COLO668 (cell line): ENCODE measurements at regions not wholly inside any gene's neighbourhood (a gene's known extent, or its start where the extent isn't known, plus 50 kb on each side); places are given as distances from the start of the nearest gene placed in this dataset.
A peak's percentile ranks its signal among the peaks of the same experiment; 100 is the strongest.

Experiments
- DNase-seq: peaks from one replicate; lab custom pipeline; 2025; ENCODE audit not compliant: unreplicated experiment; lab: John Stamatoyannopoulos, UW

DNA sequence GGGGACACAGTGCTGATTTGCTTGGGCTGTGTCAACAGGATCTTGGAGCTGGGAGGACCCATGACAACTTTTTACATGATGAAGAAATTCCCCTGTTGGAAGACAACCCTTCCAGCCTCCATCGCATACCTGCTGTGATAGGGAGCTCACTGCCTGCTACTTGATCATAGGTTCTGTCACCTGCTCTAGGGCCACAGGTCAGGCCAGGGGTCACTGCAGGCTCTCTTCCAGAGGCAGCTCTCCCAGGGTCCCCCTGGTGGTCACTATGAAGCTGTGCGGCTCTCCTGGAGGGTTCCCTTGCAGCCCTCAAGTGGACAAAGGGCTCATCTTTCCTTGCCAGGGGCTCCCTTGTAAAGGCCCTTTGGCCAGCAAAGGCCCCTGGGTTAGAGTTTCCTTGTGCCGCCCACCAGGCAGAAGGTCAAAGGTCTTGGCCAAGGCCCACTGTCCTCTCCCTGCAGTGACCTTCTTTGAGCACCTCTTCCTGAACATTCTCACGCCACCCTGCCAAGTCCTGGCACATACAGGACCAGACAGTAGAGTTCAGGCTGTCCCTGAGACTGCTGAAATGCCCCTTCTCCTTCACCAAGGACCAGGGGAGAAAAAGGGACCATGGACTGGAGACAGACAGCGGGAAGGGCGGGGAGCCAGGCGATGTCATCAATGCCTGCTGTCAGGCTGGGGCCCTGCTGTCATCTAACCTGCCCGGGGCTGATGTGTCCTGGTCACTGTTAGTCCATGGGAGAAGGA lies 345.1 kb downstream of the DYSF start:
- peak; percentile 10 for DNase-seq

DNA sequence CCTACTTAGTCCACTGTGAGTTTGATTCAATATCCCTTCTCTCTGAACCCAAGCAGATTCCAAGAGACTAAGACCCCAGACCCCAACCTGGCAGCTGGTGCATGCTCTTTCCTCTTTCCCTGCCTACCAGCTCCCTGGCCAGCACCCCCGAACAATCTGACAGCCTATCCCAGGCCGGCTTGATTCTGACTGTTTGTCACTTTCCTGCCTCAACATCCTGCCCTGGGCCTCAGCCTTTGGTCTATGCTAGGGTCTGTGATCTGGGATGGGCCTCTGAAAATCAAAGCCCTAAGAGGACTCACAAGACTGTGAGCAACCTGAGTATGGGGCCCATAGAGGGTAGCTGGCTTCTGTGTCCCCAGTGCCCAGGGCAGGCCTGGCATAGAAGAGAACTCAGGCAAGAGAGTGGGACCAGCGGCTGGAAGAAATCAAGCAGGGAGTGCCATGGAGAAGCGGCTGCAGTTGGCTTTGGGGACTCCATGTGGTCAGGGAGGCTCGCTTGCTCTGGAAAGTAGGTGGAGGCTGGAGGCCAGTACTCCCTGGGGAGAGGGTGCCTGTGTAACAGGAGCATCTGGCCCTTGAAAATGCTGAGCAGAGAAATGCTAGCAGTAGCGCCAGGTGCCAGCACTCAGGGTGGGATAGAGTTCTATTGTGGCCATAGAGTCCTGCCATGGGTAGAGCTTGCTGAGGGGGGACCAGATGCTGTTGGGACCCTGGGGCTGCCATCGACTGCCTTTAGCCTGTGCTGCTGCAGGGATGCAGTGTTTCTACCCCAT lies 343.9 kb downstream of the DYSF start:
- no peak for DNase-seq

- DNase-seq = no peak
These were observed 342.8 kb downstream of the DYSF start for GRCh38 chr2:71796174-71796593.

DNA sequence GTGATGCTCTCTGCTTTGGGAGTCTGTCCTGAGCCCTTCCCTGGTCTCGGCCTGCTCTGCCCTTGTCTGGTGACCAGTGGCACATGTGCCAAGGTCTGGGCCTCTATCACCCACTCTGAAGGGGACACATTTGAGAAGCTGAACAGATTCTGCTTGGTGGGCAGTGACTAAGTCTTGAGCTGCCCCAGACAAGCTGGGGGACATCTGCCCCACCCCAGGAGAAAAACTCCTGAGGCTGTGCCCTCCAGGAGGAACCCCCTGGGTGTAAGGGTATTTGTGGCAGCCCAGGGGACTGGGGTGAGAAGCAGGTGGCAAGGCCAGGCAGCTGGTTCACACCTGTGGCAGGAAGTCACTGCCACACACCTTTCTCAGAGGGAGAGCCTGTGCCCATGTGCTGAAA lies 342.1 kb downstream of the DYSF start:
- no peak for DNase-seq

DNA sequence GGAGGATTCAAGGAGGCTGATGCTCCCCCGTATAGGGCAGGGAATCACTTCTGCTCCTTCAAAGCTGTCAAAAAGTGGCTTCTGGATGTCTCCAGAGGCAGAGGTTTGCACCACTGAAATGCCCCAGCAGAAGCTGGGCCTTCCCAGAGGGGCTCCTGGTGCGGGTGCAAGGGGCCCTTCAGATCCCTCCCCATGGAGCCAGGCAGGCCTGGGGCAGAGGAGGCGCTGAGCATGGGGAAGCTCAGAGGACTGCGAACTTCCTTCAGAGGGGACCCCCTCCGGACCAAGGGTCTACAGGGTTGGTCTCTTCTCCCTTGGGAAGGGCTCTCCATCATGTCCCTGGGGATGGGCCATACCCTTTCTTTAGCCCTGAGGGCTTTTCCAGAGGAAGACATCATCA lies 341.2 kb downstream of the DYSF start:
- no peak for DNase-seq

DNA sequence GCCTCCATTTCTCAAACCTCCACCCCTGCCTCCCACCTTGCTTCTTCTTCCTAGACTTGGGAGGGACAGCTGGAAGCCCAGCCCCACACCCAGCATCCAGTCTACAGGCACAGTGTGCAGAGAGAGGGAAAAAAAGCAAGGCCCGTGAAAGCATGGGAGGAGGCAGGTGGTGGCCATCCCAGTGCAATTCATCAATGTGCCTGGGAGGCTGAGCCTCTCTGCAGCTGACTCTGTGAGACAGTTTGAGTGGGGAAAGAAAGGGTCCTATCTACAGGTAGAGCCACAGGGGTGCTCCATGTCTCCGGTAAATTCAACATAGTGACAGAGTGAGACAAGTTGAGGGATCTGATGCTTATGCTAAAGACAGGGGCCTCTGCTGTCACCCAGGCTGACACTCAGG lies 340.6 kb downstream of the DYSF start:
- DNase-seq = no peak

DNA sequence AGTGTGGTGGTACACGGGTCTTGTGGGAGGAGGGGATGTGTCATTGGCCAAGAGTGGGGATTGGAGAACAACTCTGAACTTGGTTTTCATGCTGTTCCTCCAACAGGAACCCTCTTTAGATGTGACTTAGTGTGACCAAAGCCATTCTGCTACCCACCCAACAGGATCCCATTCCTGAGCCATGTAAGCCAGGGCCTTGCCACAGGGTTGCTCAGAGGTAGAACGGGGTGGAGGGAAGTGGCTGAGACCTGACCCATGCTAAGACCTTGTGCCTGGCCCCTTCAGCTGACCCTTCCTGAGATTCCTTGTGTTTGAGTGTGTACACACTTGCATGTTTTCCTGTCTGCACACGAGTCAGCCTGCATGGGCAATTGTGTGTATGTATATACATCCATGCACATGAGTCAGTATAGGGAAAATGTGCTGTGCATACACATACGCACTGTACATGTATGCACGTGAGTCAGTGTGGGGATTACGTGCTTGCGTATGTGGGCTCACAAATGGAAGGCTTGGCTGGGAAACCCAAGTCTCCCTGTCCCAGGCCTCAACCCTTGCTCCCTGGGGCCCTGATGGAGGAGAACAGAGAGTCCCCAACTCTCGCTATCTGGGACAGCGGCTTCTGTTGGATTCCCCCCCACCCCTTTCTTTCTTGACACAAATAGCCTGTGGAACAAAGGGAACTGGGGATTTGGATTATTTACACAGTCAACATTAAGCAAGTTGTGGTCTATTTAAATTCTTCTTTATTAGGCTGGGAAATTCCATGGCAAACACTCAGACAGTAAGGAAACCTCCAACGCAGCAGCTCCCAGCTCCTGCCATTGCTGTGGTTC lies 339.8 kb downstream of the DYSF start:
- no peak for DNase-seq

- no peak for DNase-seq
These were observed 338.3 kb downstream of the DYSF start for GRCh38 chr2:71791501-71792135.

GRCh38 chr2:71791061-71791450 lies 337.7 kb downstream of the DYSF start:
- DNase-seq = no peak

DNA sequence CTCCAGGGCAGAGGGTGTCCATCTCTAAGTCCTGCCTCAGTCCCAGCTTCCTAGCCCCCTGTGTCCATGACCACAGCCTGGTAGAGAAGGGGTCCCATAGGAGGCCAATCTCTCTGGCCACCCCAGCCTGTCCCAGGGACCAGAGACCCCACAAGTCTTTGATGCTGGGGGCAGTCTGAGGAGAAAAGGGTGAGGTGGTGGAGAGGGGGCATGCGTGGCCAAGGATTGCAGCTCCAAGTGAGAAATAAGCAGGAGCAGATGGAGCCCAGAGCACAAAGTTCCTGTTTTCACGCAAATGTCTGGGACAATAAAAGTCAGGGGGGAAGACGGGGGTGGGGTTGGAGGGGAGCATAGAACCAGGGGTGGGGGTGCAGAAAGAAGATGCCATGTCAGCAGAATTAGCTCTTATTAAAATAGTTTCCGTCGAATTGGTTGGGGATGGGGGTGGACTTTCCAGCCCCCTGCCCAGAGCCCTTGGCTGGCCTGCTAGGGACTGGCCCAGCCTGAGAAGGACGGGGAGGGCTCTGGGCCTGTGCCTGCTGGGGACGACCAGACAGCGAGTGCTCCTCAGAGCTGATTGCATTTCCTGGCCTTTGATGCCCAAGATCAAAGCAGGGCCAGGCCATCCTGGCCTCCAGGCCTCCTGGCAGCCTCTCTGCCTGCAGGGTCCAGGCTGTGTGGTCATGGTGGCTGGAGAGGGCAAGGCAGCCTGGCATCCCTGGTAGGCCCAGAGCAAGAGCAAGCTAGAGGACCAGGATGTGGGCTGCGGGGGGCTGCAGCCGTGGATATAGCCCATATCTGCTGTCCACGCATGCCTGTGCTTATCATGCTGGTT lies 337.1 kb downstream of the DYSF start:
- no peak for DNase-seq

- DNase-seq = no peak
These were observed 336.3 kb downstream of the DYSF start for GRCh38 chr2:71789556-71790204.

DNA sequence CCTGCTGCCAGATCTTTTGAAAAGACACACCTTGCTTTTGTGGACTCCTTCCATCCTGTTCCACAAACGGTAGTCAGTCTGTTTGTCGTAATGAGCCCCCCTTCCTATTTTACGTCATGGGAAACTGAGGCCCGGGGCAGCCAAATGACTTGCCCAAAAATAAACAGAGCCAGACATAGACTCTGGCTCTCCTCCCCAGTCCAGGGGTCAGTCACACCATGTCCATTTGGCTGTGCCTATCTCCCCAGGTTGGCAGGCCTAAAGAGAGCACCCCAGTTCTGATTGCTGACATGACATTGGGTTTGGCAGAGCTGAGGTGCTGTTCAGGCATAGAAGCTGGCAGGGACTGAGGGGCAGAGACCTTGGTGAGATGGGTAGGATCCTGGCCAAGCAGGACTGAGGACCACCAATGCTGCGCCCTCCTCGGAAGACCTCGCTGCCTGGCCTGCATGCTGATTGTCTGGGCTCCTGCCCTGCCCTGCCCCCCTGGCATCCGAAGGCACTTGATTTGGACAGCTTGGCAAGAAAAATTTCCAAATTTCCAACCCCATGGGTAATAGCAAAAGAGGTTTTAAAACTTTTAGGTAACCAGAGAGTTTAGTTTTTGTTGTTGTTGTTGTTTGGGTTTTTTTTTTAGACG lies 335.4 kb downstream of the DYSF start:
- no peak for DNase-seq

DNA sequence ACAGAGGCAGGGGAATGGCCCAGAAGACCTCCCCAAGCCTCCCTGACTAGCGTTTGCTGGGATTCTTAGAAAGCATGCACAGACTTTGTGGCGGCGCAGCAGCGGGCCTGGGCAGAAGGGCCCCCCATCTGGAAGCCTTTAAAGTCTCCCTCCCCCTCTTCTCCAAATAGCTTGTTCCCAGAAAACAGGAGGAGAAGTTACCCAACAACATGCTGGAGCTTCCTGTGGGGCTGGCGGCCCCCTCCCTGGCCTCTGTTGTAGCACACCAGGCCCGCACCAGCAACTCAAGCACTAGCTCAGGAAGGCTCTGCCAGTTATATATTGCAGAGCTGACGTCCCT lies 334.8 kb downstream of the DYSF start:
- no peak for DNase-seq

- DNase-seq = no peak
These were observed 334.3 kb downstream of the DYSF start for GRCh38 chr2:71787476-71788185.

DNA sequence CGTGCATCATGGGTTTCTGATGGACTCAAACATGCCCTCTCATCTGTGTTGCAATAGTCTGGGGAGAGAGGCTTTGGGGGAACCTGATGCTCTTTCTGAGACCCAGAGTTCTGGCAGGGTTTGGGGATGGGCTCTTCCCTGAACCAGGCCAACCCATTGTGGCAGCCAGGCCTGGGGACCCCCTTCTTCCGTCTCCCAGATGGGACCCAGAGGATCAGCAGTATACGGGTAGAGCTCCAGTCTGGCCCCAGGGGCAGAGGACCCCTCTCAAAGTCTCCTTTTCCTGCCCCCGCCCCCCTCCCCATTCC lies 333.7 kb downstream of the DYSF start:
- DNase-seq = no peak

DNA sequence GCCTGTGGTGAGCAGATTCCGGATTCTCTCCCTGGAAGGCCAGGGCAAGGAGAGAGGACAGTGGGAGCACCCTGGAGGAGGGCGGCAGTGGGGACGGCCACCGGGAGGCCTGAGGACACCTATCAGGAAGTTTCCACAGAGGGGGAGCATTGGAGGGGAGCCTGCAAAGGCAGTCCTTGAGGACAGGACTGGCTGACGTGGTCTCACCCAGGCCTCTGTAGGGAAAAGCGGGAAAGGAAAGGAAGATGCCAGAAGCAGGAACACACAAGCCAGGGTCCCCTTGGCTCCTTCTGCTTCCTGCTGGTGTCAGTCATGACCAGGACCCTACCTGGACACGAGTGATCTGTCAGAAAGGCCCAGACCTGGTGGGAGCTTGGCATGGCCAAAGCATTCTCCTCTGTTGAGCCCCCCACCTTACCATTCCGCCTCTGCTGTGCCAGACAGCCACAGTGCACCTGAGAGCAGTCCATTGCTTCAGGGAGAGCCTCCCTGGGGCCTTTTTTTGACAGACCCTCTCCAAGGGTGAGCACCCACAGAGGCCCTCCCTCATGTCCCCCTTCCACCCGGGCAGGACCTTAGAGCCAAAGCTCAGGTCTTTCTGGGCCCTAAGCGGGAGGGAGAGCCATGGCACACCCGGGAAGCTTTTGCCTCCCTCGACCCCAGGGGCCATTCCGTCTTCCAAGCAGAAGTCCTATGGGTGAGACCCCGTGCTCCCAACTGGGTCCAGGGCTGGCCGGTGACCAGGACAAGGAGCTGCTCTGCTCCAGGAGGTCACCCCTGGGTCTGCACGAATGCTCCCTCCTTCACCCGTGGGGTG lies 333.1 kb downstream of the DYSF start:
- no peak for DNase-seq

GRCh38 chr2:71785516-71785981 lies 332.2 kb downstream of the DYSF start:
- DNase-seq = no peak
